ENCODE measurements at regions not wholly inside any gene's neighbourhood (a gene's known extent, or its start where the extent isn't known, plus 50 kb on each side); places are given as distances from the start of the nearest gene placed in this dataset.

DNA sequence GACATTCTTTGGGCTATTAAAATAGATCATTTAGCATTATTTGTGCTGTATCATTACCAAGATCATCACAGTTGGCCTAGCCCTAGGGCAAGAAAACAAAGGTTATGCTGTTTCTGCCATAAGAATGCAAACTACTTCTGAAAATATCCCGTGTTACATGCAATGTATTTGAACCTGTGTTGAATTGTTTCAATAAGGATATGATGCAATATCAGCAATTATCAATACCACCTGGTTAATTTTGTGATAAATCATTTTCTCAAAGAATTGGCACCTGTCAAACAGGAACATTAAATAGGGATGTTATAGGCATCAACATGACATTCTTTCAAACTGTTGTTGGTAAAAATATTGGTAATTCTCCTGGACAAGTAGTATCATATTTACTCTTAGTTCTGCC is 2002.0 kb upstream of the CDH9 start:
- TF ChIP-seq CTCF (IDR thresholded peaks at IDR 0.05) = no peak

DNA sequence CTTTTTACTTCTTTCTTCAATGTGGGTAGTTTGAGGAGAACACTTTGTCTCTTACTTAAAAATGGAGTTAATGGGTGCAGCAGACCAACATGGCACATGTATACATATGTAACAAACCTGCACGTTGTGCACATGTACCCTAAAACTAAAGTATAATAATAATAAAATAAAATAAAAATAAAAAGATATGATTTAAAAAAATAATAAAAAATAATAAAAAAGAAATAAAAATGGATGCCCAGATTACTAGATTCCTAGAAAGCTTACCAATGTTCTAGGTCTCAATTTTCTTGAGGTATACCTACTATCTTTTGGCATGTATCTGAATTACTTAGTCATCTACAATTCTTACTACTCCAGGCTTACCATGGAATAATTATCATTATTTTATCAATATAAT is 2001.6 kb upstream of the CDH9 start:
- no peak for TF ChIP-seq CTCF (IDR thresholded peaks at IDR 0.05)

DNA sequence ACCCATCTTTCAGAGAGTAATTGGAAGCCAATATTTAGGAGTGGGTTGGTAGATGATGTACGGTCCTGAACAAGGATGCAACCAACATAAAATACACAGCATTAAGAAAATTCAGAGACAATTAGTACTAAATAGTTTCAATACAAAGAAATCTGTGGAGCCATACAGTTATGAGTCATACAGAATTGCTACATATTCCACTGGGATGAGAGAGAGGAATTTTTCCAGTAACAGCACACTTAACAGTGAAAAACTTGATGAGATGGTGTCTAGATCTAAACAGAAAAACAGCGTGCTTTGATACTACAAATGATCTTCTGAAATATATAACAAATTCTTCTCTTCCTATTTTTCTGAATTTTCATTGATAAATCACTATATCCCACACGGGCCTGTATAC is 1999.3 kb upstream of the CDH9 start:
- no peak for TF ChIP-seq CTCF (IDR thresholded peaks at IDR 0.05)

GRCh38 chr5:29024052-29024451 is 1985.7 kb upstream of the CDH9 start:
- TF ChIP-seq CTCF (IDR thresholded peaks at IDR 0.05) = no peak

- TF ChIP-seq CTCF (IDR thresholded peaks at IDR 0.05) = no peak
These were observed 1985.2 kb upstream of the CDH9 start for GRCh38 chr5:29023541-29023940.

DNA sequence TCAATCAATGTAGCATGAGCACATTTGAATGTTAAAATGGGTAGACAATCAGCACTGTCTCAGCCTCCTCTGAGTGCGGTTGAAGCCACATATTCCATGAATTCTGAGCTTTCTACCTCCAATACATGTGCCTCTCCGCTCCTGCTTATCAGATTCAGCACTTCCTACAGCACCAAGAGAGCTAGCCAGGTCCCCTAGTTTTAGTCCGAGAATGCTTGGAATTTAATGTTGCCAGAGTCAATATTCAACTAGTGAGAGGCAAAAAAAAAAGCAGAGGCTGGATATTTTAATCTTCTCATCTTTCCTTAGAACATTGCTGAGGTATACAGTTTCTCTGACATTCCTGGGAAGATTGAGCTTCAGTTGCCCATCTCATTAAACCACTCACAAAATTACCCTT is 1979.1 kb upstream of the CDH9 start:
- TF ChIP-seq CTCF (IDR thresholded peaks at IDR 0.05) = no peak

DNA sequence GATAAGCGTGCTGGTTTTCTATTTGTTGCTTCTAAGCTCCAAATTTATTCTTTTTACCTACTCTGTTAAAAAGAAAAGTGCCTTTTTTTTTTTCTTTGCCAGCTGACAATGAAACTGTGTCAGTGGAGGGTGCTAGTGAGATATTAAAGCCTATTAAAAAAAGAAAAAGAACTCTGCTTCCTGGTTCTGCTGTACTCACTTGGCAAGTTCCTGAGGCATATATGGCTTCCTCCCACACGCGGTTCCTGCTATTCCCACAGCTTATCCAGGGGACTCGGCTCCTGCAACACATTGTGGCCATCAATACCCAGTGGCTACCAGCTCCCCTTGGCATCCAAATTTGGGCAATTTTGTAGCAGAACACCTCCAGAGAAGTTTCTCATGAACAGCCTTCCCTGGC is 1977.7 kb upstream of the CDH9 start:
- TF ChIP-seq CTCF (IDR thresholded peaks at IDR 0.05) = peak; percentile 47; the same call in 1 of the 2 replicates

GRCh38 chr5:29015523-29015922 is 1977.1 kb upstream of the CDH9 start:
- TF ChIP-seq CTCF (IDR thresholded peaks at IDR 0.05) = no peak
